Dedifferentiated amniotic fluid mesenchymal stem cell (primary cell): ENCODE measurements at regions not wholly inside any gene's neighbourhood (a gene's known extent, or its start where the extent isn't known, plus 50 kb on each side); places are given as distances from the start of the nearest gene placed in this dataset.

Experiments
- DNase-seq: peaks from one replicate; pipeline ENCODE4 v3.0.0-alpha.2; 2016; ENCODE audit errors: extremely low spot score

DNA sequence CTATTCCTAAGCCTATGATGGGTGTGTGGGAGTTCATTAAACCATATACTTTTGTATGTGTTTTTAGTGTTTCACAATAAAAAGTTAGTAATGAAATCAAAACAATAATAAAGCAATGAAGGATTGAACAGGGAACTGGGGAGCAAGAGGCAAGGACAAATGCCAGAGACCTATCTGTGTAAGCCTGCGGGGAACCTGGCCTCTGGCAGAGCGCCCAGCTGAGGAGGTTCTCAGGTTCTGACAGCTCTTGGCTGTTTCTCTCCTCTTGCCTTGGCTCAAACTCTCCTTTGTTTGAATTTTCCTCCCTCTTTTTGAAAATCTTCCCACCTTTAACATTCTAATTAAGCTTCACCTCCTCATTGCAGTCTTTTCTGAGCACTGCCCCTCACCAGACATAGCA is 200.0 kb upstream of the NCKAP5 start:
- no peak for DNase-seq

DNA sequence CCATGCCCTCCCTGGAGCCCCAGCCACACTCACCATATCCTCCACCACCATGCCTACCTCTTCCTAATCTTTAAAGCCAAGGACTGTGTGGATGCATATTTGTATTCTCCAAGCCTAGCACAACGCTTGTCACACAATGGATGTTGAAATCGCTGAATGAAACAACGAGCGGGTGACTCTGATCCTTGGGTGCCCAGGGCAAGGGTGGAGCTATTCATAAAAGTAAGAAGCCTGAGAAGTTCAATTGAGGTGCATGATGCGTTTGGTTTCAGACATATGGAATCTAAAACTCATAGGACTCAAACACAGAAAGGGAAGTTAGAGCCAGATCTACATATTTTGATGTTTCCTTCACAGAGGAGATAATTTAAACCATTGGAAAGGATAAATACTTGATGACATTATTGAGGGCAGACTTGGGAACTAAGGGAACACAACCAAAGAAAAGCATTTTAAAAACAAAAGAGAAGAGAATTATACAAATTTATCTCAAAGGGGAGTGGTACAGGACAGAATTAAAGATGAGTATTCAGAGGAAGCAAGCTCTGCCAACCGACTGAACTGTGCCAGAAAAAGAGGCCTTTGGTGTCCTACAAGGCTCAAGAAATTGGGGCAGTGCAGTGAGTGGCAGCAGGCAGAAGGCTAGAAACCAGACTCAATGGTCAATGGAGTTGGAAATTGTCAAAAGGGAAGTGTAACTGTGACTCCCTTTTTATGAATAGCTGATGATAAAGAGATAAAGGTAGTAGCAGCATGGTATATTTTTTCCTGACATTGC is 200.6 kb upstream of the NCKAP5 start:
- no peak for DNase-seq

DNA sequence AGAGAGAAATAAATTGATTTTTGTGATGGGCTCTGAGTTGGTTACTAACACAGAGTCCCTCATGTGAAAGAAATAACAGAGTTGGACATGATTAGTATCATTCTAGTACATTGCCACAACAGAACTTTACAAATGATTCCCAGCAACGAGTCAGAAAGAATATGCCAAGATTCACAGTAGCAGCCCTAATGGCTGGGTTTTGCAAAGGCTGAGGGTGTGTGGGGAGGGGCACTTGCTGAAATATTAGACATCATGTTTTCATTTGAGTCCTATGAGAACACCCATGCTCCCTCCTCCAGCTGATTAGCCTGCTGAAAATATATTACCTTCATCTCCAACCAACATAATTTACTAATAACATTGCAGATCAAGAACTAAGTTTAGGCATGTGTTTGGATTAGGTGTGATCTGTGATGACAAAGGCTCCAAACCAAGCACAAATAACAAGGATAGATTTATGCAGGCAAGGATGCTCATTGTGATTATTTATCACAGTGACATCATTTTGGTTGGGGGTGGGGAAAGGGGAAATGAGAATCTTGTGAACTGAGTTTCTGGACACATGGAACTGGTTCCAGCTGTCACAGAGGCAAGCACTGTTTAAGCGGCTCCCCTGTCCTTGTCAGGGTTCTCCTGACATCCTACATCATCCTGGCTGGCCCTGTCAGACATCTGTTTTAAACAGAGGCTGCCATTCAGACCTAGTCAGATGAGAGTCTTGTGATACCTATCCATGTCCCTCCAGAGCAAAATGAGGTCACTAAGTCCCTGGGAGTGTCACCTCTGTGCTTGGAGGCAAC is 205.8 kb upstream of the NCKAP5 start:
- DNase-seq: no peak

DNA sequence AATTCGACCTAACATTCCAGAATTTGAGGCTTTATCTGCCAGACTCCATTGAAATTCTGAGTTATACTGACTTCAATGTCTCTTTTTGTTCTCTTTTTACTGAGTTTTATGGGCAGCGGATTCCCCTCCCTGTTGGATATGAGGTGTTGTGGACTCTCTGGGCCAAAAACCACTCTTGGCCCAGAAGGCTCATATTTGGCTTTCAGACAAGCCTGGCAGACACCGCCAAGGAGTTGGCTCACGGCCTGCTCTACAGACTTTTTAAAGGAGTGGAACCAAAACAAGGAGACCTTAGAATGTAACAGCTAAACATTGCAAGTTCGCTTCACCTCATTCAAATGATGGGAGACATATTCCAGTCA is 206.4 kb upstream of the NCKAP5 start:
- no peak for DNase-seq

DNA sequence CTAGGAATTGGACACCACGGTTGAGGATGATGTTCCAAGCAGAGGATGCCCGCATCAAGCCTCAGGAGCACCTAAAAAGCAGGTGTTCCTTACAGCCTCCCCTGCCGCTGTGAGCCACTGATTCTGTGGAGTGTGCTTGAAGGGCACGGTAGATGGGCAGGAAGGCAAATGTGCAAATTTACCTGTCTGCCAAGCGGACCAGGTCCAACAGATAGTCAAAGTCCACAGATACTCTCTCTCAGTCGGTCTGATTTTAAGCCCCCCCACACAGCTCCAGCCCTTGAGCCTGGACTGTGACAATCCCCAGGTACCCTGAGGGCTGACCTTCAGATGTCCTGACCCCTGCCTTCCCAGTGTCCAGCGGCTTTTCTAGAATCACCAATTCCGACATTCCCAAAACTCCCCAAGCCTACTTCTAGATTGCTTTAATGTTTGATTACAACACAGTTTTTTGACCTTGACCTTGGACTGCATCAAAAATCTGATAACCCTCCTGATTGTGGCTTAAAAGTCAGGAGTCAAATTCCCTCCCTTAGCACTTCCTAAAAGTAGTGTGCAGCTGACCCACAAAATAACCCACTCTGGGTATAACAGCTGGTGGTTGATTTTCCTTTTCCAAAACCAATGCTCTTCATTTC is 208.8 kb upstream of the NCKAP5 start:
- no peak for DNase-seq

DNA sequence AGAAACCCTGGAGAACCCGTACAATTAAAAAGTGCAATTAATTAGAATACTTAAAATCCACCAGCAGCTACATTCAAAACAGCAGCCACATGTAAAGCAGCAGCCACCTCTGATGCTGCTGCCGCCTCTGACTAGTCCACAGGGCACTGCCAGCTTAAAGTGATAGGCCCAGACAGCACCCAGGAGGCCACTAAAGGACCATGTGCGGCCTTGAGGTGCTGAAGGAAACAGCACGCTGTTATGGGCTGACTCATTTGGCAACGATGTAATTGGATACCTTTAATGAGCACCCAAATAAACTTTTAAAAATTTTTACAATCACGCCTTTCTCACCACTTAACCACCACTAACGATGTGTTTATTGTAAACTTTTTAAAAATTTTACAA is 209.3 kb upstream of the NCKAP5 start:
- DNase-seq: no peak

DNA sequence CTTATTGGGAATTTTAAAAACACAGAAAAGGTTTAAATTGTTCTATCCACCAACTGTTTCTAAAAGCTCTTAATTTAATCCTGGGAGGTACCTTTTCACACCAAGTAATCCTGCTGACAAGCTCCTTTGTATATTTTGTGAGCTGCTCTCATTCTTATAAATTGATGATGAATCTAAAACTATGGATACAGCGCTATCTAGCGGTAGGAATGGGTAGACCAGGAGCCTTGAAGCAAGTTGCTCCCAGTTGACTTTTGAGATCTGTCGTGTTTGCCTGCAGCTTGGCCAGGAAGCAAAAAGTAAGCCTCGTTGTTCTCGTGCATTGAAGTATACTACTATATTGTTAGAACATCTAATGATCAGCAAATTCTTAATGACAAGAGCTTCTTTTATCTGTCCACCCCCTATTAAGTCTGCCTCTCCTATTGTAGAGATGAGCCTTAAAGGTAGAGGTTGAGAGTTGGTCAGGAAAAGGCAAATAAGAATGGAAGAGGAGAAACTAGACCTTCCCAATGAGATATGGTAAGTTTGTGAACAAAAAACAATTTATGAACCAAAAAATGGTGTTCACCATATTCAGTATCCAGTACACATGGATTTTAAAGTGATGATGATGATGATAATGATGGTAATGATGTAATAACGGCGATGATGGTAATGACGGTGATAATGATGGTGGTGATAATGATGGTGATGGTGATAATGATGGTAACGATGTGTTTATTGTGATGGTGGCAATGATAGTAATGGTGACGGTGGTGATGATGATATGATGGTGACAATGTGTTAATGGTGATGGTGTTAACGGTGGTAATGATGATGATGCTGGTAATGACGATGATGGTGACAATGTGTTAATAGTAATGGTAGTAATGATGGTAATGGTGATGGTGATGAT is 212.1 kb upstream of the NCKAP5 start:
- DNase-seq: peak; percentile 86

DNA sequence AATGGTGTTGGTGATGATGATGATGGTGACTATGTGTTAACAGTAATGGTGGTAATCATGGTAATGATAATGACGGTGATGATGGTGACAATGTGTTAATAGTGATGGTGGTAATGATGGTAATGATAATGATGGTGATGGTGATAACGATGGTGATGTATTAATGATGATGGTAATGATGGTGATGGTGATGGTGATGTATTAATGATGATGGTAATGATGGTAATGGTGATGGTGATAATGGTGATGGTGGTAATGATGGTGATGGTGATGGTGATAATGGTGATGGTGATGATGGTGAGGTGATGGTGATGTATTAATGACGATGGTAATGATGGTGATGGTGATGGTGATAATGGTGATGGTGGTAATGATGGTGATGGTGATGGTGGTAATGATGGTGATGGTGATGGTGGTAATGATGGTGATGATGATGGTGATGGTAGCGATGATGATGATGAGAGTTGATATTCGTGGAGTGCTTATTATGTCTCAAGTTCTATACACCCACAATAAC is 212.8 kb upstream of the NCKAP5 start:
- DNase-seq: no peak

DNA sequence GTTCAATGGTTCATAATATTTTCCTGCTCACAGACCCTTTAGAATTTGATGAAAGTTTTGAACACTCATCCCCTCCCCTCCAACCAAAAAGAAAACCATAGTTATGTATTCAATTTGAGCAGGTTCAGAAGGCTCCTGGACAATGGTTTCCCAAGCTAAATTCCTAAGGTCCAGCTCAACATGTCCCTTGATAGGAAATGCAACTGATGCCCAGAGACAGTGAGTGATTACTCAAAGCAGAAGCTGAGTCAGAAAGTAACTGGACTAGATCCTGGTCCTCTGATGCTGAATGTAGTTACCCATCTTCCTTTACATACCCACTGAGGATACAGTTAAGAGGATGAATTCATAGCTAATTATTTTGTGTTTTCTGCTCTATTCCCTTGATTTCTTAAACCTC is 218.9 kb upstream of the NCKAP5 start:
- no peak for DNase-seq

DNA sequence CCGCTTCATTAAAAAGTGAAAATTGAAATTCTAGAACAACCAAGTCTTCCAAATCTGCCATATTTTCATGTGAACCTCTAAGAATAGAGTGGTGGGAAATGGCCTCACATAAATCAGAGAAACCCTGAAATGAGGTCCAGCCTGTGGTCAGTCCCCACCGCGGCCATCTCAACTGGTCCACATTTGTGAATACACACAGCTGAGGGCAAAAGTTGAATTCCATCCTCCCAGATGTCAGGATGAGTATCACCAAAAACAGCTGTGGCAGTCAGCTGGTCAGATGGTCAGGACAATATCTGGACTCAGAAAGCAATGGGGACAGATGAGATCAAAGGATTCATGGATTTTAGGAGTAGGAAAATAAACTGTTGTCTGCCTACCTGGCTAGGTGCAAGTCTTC is 219.4 kb upstream of the NCKAP5 start:
- no peak for DNase-seq

DNA sequence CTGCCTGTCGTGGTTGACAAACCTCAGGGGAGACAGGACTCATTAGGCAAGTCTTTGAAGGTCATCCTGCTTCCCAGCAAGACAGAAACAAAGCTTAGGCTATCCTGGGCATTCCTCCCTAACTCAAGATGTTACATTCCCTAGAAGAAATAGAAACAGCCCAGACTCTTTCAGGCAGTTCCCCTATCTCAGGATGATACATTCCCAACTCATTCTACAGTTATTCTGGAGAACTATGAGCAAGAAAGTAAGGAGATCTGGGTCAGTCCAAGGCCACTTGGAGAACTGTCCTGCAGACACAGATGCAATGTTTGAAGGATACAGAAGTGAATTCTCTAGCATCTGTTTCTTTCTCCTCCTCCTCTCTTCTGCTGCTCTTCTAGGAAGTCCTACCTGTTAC is 220.1 kb upstream of the NCKAP5 start:
- DNase-seq: no peak

DNA sequence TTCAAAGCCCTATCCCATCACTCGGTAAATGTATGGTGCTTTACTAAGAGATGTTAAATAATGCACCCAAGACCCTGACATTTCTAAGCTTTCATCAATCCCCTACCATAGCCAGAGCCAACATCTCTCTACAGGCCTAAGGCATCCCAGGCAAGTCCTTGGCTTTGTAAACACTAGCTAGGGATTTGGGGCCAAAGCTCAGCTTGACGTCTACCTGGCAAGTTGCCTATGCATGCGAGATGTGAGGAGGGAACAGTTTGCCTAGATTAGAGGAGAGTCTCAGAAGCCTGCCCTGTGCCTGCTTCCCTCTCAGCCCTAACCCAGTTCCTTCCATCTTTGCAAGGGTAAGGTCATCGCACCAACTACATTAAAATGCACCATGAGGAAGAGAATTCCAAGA is 221.5 kb upstream of the NCKAP5 start:
- no peak for DNase-seq

DNA sequence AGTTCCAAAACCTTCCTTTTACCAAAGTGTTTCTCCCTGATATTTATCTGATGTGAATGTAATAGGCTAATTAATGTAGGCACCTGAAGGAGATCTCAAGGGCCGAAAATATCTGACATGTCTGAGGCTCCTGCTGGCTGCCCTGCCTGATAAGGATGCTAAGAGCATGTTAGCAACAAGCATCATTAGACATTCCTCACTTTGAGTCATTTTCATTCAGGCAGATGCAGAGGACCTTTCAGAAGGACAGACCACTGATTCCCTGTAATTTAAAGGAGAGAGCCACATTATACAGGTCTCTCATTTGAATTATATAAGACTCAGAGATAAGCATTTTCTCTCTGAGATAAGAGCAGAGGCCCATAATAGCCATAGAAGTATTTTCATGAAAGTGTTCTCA is 222.4 kb upstream of the NCKAP5 start:
- no peak for DNase-seq

DNA sequence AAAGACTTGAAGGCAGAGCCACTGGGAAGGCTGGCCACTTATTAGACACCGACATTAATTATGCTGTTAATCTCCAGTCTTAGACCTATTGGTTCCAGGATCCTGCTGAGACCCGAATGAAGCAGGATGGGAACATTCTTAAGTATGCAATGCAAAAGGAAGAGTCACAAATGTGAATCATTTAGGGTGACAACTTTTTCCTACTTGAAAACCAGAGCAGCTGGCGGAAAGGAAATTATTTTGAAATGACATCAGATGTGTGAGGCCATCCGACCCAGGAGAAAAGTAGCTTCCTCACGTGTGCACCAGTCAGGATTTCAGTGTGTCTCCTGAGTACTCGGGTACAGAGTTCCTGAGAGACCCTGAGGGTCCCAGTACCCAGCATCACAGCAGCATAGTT is 222.9 kb upstream of the NCKAP5 start:
- peak; percentile 26 for DNase-seq

DNA sequence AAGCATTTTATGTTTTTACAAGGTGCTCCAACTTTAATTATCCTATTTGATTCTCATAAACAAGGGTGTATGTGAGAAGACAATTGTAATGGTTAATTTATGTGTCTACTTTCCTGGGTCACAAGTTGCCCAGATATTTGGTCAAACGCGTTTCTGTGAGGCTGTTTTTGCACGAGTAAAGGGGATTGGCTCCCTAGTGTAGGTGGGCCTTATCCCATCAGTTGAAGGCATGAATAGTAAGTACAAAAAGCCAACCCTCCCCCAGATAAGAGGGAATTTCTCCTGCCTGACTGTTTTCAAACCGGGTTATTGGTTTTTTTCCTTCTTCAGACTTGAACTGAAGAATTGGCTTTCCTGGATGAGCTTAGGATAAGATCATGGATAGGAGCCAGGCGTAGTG is 224.0 kb upstream of the NCKAP5 start:
- no peak for DNase-seq

DNA sequence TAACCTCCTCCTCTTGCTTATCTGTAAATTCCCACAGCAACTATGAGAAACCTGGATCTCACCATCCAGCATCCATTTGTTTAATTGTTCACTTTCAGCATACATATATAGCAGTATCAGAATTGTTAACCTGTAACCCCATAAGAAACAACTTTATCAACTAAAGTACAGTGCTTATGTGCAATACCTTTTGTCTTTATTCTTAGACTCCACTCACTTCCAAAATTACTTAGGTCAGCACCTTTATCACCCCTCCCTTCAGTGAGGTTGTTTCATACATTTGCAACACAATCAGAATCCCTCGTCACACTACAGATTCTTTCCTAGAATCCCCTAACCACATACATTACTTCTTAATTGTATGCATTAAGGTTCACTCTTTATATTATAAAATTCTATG is 225.9 kb upstream of the NCKAP5 start:
- DNase-seq: no peak

DNA sequence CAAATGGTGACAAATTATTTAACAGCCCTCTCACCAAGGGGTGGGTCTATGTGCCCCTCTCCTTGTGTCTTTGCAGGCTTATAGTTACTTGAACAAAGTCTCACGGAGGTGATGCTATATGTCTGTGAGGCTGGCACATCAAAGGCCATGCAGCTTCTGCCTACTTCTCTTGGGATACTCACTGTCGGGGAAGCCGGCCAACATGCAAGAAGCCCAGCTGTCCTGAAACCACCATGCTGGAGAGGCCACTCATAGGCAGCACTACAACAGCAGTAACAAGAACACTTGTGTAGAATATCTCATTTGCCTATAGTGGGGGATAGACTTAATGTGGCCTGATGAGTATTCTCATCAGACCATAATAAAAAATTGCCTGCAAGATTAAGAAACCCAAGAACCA is 233.7 kb upstream of the NCKAP5 start:
- DNase-seq: no peak

DNA sequence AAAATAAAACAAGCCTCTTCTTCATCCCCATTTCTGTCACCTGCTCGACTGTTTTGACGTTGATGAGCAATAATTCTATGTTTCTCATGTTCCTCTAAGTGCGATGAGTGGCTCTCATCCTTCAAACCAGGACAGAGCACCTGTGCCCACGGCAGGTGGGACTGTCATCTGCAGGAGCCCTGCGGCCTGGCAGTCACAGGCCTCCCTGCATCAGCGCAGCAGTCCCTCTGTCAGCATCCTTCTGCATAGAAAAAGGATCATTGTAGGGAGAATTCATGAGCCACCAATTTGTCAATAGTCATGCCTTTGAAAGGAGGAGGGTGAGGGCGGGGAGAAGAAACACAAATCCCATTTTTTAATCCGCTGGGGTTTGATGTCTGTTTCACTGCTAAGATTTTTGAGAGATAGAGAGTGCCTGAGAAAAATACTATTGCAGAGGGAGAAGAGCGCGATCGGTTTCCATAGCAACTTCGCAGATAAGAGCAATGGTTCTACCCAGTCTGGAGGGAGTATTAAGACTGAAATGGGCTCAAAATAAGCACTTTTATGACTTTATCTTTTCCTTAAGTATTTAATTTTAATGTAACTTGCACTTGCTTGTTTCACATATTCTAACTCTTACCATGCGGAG is 234.3 kb upstream of the NCKAP5 start:
- DNase-seq: no peak

DNA sequence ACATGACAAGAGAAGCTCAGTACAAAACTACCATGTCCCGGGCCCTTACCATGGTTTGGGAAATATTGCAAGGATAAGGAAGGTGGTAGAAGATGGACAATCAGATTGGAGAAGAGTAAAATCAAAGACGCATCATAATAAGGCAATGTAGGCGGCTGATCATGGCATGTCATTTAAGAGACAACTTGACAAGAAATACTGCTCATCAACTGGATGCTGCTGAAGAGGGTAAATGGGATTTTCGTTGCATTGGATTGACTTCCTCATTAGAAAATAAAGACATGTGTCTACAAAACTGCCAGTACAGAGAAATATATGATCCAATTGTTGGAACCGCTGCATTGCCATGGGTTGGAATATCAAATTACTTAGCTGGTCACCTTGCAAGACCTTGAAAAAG is 238.3 kb upstream of the NCKAP5 start:
- DNase-seq: no peak

DNA sequence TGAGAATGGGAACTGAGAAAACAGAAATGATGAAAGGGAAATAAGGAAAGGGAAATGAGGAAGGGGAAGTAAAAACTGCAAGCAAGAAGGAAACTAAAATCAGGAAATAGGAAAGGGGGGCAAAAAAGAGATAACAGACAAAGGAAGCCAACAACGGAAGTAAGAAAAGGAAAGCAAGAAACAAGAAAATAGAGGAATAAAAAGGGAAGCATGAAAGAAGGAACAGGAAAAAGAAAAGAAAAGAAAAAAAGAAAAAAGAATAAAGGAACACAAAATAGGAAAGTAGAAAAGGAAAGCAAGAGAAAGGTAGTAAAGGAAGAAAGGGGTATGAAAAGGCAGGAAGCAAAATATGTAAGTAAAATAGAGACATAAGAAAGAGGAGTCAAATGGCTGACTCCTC is 241.2 kb upstream of the NCKAP5 start:
- no peak for DNase-seq

DNA sequence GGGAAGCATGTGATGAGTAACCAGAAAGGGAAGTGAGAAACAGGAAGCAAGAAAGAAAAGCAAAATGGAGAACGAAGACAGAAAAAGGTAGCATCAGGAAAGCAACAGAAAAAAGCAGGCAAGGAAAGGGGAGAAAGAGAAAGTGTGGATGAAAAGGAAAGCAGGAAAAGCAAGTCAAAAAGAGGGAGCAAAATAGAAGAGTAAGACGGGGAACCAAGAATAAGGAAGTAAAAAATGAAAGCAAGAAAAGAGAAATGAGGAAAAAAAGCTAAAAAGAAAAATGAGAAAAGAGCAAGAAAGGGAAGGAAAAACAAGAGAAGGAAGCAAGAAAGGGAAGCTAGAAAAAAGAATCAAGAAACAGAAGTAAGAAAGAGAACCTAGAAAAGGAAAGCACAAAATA is 242.3 kb upstream of the NCKAP5 start:
- DNase-seq: no peak
